Esophagus squamous epithelium (tissue), 5 donors: ENCODE measurements at regions not wholly inside any gene's neighbourhood (a gene's known extent, or its start where the extent isn't known, plus 50 kb on each side); places are given as distances from the start of the nearest gene placed in this dataset.

ENCODE experiments used
- DNase-seq: peaks from one replicate; lab custom pipeline; 2025; lab: John Stamatoyannopoulos, UW
- H3K27ac ChIP-seq, 4 donors: fragments of 200-600 bp; sonication (generic); one replicate each; pipeline ENCODE4 v1.5.1; 2016 to 2019; ENCODE audit warnings: mild to moderate bottlenecking in 1 of 4
- H3K27me3 ChIP-seq, 4 donors: fragments of 200-600 bp; sonication (generic); 1 replicate in 3 of 4; 2 replicates in 1 of 4; pipeline versions ENCODE4 v1.5.1 to v1.6.0; 2017 to 2021; ENCODE audit warnings: antibody characterized with exemption in 1 of 4
- H3K36me3 ChIP-seq, 3 donors: fragments of 200-600 bp; sonication (generic); one replicate each; pipeline ENCODE4 v1.5.1; 2016 to 2019
- H3K4me1 ChIP-seq, 3 donors: fragments of 200-600 bp; sonication (generic); one replicate each; pipeline ENCODE4 v1.5.1; 2017 to 2019
- H3K4me3 ChIP-seq, 4 donors: fragments of 200-600 bp; sonication (generic); 1 replicate in 3 of 4; 2 replicates in 1 of 4; pipeline ENCODE4 v1.5.1; 2016 to 2019; ENCODE audit warnings: mild to moderate bottlenecking in 2 of 4, moderate library complexity in 1 of 4
- H3K9me3 ChIP-seq, 3 donors: fragments of 200-600 bp; sonication (generic); one replicate each; pipeline ENCODE4 v1.5.1; 2016 to 2019
- POLR2A ChIP-seq, 4 donors: fragments of 450-650 bp; IDR thresholded peaks; one replicate each; pipeline ENCODE4 v1.6.1; 2017; ENCODE audit warnings: antibody characterized with exemption in 4 of 4, mild to moderate bottlenecking in 4 of 4, moderate library complexity in 3 of 4
- WGBS, 2 donors: methylation state at CpG; one replicate each; pipeline ENCODE4 v1.1.5; 2018; 5-methylcytosine and 5-hydroxymethylcytosine counted together
- intact Hi-C: fragments of 100-400 bp; cut with DNase I; formaldehyde crosslinking; loops from one replicate; pipeline ENCODE4 v1.15.0; 2022
- TF ChIP-seq, protein P1 (sequence below), 6 experiments: fragments of 450-650 bp in 4 of 6; fragments of 200-600 bp in 2 of 6; sonication (generic) in 2 of 6; IDR thresholded peaks; one replicate each; pipeline ENCODE4 v1.5.1; 2016 to 2019; ENCODE audit warnings: antibody characterized with exemption in 6 of 6, mild to moderate bottlenecking in 4 of 6, moderate library complexity in 4 of 6
- donor health status: DM: yes; HTN: yes; CAD: no.

- H3K27ac ChIP-seq, result no peak overlapping the region
- WGBS, 2 donors, result 62 to 86% methylated on average over 4 to 5 of the region's 5 CpGs
These were observed 184.3 kb downstream of the ZC3H11B start for GRCh38 chr1:219428651-219429050.

DNA sequence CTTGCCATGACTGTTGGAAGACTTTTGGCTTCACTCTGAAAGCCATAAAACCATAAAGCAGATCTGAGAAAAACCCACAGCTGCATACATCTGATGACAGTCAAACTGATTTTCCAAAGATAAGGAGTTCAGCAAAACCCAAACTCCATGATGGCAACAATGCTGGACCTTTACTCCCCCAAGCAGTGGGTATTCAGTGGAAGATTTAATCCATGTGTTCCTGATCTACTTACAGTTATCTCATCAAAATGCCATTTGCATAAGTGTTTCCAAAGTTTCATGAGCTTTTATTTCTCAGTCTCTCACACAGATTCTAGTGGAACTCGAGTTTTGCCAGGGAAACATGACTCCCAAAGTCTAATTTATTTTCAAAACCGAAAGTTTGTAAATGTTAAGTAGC, 184.9 kb downstream of the ZC3H11B start:
- Histone ChIP-seq H3K36me3 (no peaks in the 10 kb centered on the region), H3K4me1 (peaks cover 0 to 2% (median 0%) of the 10 kb centered on the region in 3 donors), H3K27me3 (no peaks in the 10 kb centered on the region), H3K9me3 (no peaks in the 10 kb centered on the region), H3K4me3 (no peak overlapping the region), H3K27ac (no peak overlapping the region)
- no peak for DNase-seq
- no peak for TF ChIP-seq POLR2A (IDR thresholded peaks at IDR 0.05)
- TF ChIP-seq, protein P1, sequence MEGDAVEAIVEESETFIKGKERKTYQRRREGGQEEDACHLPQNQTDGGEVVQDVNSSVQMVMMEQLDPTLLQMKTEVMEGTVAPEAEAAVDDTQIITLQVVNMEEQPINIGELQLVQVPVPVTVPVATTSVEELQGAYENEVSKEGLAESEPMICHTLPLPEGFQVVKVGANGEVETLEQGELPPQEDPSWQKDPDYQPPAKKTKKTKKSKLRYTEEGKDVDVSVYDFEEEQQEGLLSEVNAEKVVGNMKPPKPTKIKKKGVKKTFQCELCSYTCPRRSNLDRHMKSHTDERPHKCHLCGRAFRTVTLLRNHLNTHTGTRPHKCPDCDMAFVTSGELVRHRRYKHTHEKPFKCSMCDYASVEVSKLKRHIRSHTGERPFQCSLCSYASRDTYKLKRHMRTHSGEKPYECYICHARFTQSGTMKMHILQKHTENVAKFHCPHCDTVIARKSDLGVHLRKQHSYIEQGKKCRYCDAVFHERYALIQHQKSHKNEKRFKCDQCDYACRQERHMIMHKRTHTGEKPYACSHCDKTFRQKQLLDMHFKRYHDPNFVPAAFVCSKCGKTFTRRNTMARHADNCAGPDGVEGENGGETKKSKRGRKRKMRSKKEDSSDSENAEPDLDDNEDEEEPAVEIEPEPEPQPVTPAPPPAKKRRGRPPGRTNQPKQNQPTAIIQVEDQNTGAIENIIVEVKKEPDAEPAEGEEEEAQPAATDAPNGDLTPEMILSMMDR (IDR thresholded peaks at IDR 0.05), result no peak
- intact Hi-C loops, result no loop called here
- WGBS, 2 donors, result 62 to 69% methylated on average over 2 of the region's 2 CpGs

More at GRCh38 chr1:219428651-219429050, 184.3 kb downstream of the ZC3H11B start:
- no peak for DNase-seq
- TF ChIP-seq, protein P1 (IDR thresholded peaks at IDR 0.05), result no peak
- TF ChIP-seq POLR2A (IDR thresholded peaks at IDR 0.05), result no peak
- no peaks in the 10 kb centered on the region for H3K36me3 ChIP-seq
- no peak overlapping the region for H3K4me3 ChIP-seq
- no peaks in the 10 kb centered on the region for H3K27me3 ChIP-seq
- H3K4me1 ChIP-seq, result peaks cover 0 to 6% (median 0%) of the 10 kb centered on the region in 3 donors
- intact Hi-C loops, result no loop called here
- no peaks in the 10 kb centered on the region for H3K9me3 ChIP-seq

- Histone ChIP-seq H3K27me3 (no peaks in the 10 kb centered on the region), H3K27ac (no peak overlapping the region), H3K4me3 (no peak overlapping the region), H3K4me1 (no peaks in the 10 kb centered on the region), H3K36me3 (no peaks in the 10 kb centered on the region), H3K9me3 (no peaks in the 10 kb centered on the region)
- no peak for DNase-seq
- intact Hi-C loops, result no loop called here
- no peak for TF ChIP-seq POLR2A (IDR thresholded peaks at IDR 0.05)
- TF ChIP-seq, protein P1 (IDR thresholded peaks at IDR 0.05), result no peak
These were observed 185.5 kb downstream of the ZC3H11B start for GRCh38 chr1:219427403-219427802.

- no peak for TF ChIP-seq POLR2A (IDR thresholded peaks at IDR 0.05)
- TF ChIP-seq, protein P1 (IDR thresholded peaks at IDR 0.05), result no peak
- Histone ChIP-seq H3K27me3 (no peaks in the 10 kb centered on the region), H3K36me3 (no peaks in the 10 kb centered on the region), H3K9me3 (no peaks in the 10 kb centered on the region), H3K4me3 (no peak overlapping the region), H3K27ac (no peak overlapping the region), H3K4me1 (peaks cover 0 to 3% (median 0%) of the 10 kb centered on the region in 3 donors)
- WGBS, 2 donors, result 62 to 74% methylated on average over 4 of the region's 4 CpGs
- no peak for DNase-seq
- intact Hi-C loops, result no loop called here
These were observed 189.9 kb downstream of the ZC3H11B start for GRCh38 chr1:219422811-219423598.

GRCh38 chr1:219420913-219421312, 192.0 kb downstream of the ZC3H11B start:
- no peak for TF ChIP-seq POLR2A (IDR thresholded peaks at IDR 0.05)
- TF ChIP-seq, protein P1 (IDR thresholded peaks at IDR 0.05), result no peak
- DNase-seq, result no peak
- no peak overlapping the region for H3K27ac ChIP-seq
- no peaks in the 10 kb centered on the region for H3K27me3 ChIP-seq
- no peaks in the 10 kb centered on the region for H3K9me3 ChIP-seq
- H3K4me3 ChIP-seq, result no peak overlapping the region
- no peaks in the 10 kb centered on the region for H3K36me3 ChIP-seq
- H3K4me1 ChIP-seq, result peaks cover 0 to 3% (median 0%) of the 10 kb centered on the region in 3 donors
- intact Hi-C loops, result no loop called here
